GM19324 (cell line): ENCODE measurements at regions not wholly inside any gene's neighbourhood (a gene's known extent, or its start where the extent isn't known, plus 50 kb on each side); places are given as distances from the start of the nearest gene placed in this dataset.
A peak's percentile ranks its signal among the peaks of the same experiment; 100 is the strongest.

ENCODE experiments used
- ATAC-seq: cut with Tn5 transposase; IDR thresholded peaks from one replicate; pipeline ENCODE4 v1.9.1; 2021; ENCODE audit warnings: mild to moderate bottlenecking, moderate library complexity; ENCODE audit not compliant: unreplicated experiment, low FRiP score

DNA sequence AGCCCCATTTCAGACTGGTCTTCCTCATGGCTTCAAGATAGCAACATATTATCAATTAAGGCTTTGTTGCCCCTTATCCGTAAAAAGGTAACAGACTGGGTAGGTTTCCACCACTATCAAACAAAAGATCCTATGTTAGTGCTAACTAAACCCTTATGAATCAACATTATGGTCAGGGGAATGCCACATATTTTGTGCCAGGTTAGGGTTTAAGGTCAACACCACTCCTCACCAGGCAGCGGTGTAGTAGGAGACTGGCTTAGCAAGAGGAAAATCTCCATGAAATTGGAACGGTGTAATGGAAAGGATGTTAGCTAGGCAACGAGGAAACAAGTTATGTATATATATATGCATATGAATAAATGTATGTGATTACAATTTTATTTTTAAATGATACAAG is 655.8 kb downstream of the TLR4 start:
- no peak for ATAC-seq

DNA sequence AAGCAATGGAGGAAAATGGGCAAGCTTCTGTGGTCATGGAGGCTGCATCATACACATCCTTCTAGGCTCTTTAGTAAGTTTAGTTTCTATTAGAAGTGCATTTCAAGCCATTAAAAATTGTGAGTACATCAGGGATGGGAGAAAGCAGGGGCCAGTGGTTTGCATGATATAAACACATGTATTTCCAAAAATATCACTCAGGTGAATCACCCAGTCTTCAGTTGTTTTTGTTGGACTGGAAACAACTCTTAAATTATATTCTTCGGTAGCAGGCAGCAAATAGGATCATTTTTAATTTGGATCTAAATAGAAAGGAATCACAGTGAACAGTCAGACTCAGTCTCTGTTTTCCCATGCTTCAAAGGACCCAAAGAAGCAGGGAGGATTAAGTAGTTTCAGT is 657.9 kb downstream of the TLR4 start:
- ATAC-seq, result no peak

DNA sequence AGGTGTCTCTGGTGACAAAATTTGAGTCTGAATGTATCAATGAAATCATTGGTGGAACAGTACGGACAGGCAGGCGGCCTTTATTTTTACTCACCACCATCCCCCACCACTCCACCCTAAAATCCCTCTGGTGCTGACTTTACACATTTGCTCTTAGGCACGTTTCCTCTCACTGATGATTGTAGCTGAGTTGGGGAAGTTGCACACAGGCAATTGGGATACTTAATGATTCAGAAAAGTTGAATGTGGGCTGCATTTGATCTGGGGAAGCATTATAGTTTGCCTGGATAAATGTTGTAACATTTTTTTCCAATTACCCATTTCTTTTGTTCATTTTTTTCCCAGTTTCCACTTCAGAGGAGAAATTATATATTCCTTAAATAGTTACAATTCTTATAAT is 658.4 kb downstream of the TLR4 start:
- ATAC-seq, result no peak

DNA sequence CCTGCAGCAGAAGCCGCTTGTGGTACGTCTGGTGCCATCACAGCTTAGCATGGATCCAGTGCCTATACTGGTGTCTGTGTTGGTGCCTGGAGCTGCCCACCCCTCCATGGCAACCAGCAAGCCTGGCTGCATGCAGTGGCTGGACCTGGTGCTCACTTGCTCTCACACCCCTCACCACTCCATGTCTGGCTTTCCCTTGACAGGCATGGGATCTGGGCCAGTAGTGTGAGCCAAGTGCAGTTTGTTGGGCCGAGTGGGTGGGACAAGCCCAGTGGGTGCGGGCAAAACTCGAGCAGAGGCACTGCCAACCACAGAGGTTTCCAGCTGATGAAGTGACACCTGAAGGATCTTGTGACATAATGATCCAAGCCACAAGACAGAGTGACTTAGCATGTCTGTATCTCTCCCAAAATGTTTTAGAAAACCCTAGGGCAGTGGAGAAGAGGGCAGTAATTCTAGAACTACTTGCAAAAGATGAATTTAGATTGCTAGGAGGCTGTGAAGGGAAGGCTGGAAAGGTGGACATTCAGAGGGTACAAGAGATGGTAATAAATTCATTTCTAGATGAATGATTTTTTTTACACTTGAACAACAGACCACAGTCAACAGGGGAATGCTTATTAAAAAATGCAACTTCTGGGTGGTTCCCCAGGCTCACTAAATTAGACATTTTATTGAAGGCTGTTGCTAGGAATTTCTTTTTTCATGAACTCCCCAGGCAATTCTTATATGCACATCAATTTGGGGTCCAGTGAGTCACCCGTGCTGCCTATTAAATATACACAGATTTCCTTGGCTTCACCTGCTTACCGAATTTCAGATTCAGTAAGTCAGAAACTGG is 660.3 kb downstream of the TLR4 start:
- no peak for ATAC-seq

DNA sequence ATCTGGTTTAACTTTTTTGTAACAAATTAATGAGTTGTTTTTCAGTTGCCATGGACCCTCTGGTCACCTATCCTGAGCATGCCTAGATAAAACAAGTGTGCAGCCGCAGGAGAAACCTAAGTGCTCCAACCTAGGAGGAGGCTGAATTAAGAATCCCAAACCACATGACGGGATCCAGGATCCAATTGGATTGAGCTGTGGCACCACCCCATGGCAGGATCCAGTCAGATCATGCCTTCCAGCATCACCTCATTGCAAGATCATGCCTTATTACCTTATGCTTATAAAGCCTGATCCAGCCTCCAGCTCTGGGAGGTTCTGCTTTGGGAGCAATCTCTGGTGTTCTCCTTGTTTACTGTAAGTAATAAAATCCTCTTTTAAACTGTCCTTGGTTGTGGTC is 662.0 kb downstream of the TLR4 start:
- ATAC-seq, result no peak

DNA sequence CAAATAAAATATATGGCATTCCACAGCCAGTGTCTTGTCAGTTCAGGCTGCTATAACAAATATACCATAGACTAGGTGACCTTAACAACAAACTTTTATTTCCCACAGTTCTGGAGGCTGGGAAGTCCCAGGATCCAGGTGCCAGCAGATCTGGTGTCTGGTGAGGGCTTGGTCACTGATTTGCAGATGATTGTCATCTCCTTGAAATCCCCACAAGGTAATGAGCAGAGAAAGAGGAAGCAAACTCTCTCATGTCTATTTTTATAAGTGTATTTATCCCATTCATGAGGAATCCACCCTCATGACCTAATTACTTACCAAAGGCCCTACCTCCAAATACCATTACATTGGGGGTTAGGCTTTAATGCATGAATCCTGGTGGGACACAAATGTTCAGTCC is 663.2 kb downstream of the TLR4 start:
- ATAC-seq, result no peak

DNA sequence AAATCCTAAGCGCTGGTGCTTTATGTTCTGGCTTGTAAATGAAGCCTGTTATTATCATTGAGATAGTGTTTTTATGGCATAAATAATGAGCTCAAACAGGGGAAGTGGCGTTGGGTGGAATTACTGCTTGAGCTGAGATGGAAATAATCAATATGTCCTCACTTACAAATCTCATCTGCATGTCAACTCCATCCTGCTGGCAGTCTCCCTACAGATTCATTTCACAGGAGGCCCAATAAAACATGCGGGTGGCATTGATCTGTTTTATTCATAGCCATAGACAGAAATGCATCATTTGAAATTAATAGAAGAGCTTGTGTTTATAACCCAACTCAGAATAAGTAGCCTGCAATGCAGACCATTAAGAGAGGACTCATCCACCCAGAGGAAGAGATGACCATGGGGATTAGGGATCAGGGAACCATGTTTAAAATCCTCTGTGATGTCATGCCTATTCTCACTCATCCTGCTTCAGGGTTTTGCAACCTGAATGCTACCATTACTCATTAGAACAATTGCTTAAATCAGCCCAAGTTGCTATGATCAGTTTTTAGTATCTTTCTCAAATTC is 680.4 kb downstream of the TLR4 start:
- ATAC-seq, result no peak

DNA sequence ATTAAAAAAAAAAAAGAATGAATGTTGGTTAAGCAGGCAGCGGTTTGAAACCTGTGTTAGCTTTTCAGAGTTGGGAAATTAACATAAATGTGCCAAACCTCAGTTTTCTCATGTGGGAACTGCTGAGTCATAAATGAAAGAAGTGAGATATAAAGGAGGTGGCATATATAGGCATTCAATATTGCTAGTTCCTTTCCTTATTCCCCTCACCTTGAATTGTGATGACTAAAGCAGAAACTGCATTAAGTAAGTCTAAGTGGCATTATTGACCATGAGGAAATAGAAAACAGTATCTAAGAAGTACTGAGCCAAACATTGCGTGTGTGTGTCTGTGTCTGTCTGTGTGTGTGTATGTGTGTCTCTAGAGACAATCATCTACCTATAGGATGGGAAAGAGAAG is 691.2 kb downstream of the TLR4 start:
- ATAC-seq, result peak; percentile 75

DNA sequence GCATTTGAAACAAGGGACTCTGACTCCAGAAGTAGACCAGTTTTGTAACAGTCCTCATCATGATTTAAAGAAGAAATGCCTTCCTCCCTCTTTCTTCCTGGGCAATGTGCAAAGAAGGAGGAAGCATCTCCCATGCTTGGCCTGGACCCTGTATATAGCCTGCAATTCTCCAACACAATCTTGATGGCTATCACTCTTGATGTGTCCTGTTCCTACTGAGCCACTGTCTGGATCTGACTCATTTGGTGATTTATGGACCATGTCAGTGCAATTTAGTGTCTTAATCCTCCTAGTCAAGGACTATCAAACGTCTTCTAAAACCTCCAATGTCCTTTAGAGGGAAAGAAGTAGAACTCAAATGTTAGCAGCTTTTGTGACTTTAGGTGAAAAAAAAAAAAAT is 697.3 kb downstream of the TLR4 start:
- ATAC-seq, result no peak

DNA sequence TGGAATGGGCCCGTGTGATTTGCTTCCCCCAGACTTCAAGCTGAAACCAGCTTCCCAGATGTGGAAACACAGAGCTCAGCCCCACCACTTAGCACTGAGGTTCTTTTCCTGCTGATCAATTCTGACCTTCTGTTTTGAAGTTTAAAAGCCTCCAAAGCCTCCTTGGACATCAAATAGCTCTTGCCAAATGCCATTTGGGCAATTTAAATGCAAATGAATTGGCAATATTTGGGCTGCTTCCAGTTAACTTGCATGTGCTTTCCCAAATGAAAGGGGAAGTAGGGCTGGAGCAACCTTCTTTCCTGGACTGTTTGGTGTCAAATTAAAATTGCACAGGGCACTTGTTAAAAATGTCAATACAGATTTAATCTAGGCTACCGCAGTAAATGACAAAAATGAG is 710.5 kb downstream of the TLR4 start:
- ATAC-seq, result no peak

DNA sequence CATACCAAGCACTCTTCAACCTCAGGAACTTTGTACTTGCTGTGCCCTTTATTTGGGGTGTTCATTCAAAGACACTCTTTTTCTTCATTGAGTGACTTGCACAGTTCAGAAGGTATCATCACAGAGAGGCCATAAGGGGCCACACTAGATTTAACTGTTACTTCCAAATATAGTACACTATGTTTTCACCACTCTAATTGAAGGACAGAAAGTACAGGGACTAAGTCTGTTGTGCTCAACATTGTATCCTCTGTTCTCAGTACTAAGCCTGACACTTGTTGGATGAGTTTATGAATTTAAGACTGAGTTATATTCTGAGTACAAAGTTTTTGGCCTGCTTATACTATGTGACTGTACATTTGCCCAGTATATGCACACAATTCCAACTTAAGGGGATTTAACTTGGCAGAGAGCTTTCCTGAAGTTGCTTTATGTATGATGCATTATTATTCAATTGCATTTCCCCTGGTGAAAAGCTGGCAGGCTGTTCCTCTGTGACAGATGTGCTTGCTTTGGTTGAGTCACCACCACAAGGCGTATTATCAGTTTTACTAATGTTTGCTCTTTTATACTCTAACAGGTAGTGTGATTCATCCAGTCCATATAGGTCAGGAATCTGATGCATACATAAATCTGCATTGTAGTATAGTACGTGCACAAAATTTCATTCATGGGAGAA is 714.8 kb downstream of the TLR4 start:
- ATAC-seq, result no peak

DNA sequence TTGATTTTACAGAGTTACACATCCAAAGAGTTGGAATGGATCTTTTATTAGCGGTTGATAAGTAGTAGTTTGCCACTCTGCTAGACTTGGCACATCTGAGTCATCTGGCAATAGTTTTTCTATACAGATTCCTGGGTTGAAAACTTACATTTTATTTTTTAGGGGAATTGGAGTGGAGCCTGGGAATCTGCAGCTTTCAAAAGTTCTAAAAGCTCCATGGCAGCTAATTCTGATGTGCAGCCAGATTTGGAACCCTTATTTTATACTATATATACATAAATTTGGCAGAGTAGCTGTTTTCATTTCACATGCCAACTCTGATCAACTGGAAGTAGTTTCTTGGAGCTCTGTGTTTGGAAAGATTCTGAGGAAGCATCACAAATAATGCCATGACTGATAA is 715.5 kb downstream of the TLR4 start:
- ATAC-seq, result no peak

DNA sequence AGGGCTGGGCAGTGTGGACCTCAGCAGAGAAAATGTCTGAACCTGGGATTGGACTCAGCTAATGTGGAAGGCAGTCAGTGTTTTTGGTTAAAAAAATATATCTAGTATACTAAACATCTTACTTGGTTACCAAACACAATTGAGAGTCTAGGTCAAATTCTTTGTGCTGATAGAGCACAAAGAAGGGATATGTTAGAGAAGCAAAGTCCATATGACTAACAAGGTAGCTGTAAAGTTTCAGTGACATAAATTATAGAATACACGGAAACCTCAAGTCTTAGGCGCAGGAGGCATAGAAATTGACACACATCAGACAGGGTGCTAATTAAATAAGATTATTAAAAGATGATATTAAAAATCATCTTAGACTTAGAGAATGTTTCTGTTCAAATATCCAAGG is 718.3 kb downstream of the TLR4 start:
- ATAC-seq, result no peak

DNA sequence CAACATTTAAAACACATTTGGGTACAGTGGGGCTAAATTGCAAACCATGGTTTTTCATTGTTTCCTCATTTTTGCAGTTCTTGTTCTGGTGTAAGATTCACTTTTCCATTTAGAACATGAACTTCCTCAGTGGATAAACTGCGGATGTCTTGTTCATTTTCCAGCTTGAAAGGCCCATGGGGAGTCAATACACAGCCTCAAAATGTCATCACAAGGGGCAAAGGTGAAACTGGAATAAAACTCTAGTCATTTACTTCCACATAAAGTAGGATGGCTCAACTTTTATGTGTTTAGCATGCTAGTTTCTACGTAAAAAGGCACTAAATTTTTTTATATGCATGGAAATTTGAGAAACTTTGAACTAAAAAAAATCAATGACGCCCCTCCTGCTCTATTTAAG is 718.8 kb downstream of the TLR4 start:
- ATAC-seq, result no peak

DNA sequence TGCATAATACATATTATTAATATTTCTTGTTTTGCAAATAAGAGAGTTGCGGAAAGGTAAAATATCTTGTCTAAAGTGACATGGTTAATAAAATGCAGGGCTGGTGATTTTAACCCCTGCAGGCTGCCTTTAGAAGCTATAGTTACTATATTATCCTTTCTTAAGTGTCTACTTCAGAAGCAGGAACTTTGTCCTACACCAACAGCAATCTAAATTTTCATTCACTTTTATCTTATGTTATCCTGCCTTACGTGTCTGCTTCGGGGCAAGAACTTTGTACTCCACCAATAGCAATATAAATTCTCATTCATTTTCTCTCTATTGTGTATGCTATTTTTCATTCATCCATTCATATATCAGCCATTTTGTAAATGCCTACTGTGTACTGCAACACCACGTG is 719.5 kb downstream of the TLR4 start:
- ATAC-seq, result no peak

DNA sequence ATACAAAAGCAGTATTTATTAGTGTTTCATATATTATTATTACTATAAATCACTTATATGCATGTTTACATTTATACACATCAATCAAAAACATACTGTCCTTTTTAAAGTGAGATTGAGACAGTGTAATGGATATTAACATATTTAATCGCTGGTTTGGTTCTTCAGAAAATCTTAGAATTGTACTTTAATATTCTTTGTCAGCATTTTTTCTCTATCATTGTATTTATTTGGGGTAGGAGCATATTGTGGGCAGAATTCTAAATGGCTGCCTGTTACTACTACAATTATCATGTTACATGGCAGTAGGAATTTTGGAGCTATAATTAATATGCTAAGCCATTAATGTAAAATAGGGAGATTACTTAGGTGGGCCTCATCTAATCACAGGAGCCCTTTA is 722.6 kb downstream of the TLR4 start:
- no peak for ATAC-seq

DNA sequence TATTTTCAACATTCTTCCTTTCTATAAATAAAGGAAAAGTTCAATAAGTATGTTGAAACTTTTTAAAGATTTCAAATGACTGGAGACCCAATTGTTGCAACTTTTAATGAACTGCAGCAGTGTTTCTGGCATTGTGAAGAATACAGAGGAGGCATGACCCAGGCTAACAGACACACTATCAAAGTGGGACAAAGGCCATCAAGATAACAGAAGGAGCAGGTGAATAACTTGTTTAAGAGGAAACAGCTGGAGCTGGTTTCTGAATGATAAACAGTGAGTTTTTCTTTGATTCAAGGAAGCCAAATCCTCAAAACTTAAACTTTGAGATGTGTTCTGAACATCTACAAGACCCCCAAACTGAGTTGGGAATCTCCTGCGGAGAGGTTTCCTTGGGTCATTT is 734.6 kb downstream of the TLR4 start:
- no peak for ATAC-seq

DNA sequence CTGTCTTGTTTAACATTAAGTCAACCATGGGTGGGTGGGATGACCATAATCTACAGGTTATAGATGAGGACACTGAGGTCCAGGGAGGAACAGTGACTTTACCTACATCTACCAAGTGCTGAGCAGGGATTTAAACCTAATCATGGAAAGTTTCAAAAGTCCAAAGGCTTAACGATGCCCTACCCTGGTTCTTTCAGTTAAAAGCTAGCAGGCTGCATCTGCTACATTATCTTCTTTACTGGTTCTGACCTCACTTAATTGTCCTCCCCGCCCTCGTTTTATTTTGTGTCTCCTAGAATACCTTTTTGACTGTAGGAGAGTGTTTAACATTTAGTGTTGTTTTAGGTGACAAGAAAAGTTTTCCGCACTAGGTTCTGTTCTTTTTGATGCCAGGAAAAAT is 735.2 kb downstream of the TLR4 start:
- no peak for ATAC-seq

DNA sequence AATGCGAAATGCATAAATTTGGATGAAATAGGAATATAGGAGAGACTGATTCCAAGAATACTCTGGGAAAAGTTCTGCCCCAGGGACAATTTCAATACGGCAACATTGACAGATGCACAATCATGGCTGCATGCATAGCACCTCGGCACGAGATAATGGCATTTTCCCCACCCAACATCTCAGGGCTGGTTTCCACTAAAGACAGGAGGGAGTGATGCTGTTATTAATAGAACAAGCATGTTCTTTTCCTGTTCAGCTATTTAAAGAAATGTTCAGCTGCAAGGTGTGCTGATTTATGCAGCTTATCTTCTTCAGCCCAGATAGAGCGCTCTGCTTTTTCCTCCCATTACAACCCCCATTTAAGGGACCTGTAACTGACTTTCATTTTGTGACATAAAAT is 740.2 kb downstream of the TLR4 start:
- no peak for ATAC-seq

DNA sequence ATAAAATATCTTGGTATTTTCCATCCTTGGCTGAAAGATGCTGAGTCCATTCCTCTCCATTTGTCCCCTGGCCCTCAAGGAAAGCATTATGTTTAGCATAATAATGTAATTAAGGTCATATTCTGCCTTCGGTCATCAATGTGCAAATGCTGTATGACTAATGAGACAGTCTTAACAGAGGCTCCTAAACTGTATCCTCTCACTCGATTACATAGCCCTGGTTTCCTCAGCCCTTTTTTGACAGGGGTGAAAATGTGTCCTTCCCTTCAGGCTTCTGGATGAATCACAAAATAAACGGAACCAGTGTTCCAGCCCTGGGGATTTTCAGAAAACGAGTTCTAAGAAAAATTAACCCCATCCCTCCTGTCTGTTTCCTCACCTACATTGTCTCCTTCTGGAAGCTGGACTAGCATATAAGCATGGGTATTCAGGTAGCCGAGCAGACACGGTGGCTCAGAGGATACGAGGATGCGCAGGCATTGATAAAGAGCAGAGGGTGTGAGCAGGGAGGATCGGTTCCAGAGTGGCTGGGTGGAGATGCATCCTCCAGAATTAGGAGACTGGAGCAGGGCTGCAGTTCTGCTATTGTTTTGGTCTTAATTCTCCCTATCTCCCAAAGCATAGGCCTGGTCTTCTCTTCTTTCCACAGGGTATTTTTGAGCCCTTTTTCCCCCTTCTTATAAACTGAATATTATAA is 742.9 kb downstream of the TLR4 start:
- ATAC-seq, result no peak

DNA sequence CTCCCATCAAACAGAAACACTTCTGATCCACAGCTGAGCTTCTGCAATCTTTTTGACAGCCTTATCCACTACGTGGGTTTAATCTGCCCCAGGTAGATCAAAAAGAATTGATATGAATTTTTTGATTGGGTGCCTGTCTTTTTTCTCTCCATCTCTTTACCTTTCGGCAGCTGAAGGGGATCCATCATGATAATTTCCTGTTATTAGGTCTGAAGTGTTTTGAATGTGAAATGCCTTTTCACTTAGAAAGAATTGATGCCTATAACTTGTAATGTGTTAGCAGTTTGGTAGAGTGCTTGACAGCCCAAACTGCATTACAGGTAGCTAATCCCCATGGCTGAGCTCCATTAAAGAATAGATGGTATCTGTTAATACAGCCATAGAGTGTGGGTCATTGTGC is 745.4 kb downstream of the TLR4 start:
- ATAC-seq, result no peak
